ENCODE measurements at regions not wholly inside any gene's neighbourhood (a gene's known extent, or its start where the extent isn't known, plus 50 kb on each side); places are given as distances from the start of the nearest gene placed in this dataset.

GRCh38 chr16:51951668-51952298, 595.2 kb downstream of the TOX3 start:
- peaks cover 61% of the 10 kb centered on the region for H3K4me1 Mint-ChIP-seq
- Histone ChIP-seq H3K79me2 (replicated peaks; ENCODE audit: insufficient read depth) (no peaks in the 10 kb centered on the region), H3F3A (replicated peaks; ENCODE audit: low read depth) (no peaks in the 10 kb centered on the region), H2AFZ (peak overlapping the region; percentile 38; the same call in 1 of the 2 replicates), H3K27ac (ENCODE audit: low read depth) (peak overlapping the region; percentile 68; the same call in 1 of the 2 replicates), H3K4me3 (peak overlapping the region; percentile 26; the same call in 1 of the 2 replicates), H3K4me1 (ENCODE audit: insufficient read depth) (peaks cover 63% of the 10 kb centered on the region), H4K20me1 (replicated peaks; ENCODE audit: insufficient read depth) (no peaks in the 10 kb centered on the region), H3K36me3 (ENCODE audit: insufficient read depth) (no peaks in the 10 kb centered on the region), H3K9me2 (ENCODE audit: insufficient read depth) (no peaks in the 10 kb centered on the region), H3K27me3 (ENCODE audit: insufficient read depth) (no peaks in the 10 kb centered on the region), H3K4me2 (peak overlapping the region; percentile 59)
- peak overlapping the region; percentile 85 for H3K27ac Mint-ChIP-seq
- peak; percentile 64 for DNase-seq (ENCODE audit: low spot score)
- H3K9me3 Mint-ChIP-seq: no peaks in the 10 kb centered on the region; the same call in 2 of the 3 replicates
- no peaks in the 10 kb centered on the region for H3K27me3 Mint-ChIP-seq (ENCODE audit: insufficient read depth, low read depth, poor library complexity)
- H3K4me3 Mint-ChIP-seq: peak overlapping the region; percentile 13; the same call in 2 of the 3 replicates
- no peak for TF ChIP-seq ETS1 (IDR thresholded peaks at IDR 0.05)
- TF ChIP-seq ZNF462 (CRISPR knock-in tag; IDR thresholded peaks at IDR 0.05): peak; percentile 93
- TF ChIP-seq REST (IDR thresholded peaks at IDR 0.05; ENCODE audit: unreplicated experiment): no peak
- peak; percentile 95 for ATAC-seq
- H3K36me3 Mint-ChIP-seq (ENCODE audit: low read depth): no peaks in the 10 kb centered on the region
